ENCODE measurements at regions not wholly inside any gene's neighbourhood (a gene's known extent, or its start where the extent isn't known, plus 50 kb on each side); places are given as distances from the start of the nearest gene placed in this dataset.
A peak's percentile ranks its signal among the peaks of the same experiment; 100 is the strongest.

GRCh38 chr2:160918906-160919503 lies 241.2 kb upstream of the TANK start:
- DNase-seq (ENCODE audit: low spot score): peak; percentile 46

- DNase-seq (ENCODE audit: low spot score): no peak
Observed at GRCh38 chr2:160920061-160920460, 240.2 kb upstream of the TANK start.

GRCh38 chr2:160920791-160921303 lies 239.4 kb upstream of the TANK start:
- no peak for DNase-seq (ENCODE audit: low spot score)

GRCh38 chr2:160921386-160921964 lies 238.8 kb upstream of the TANK start:
- DNase-seq (ENCODE audit: low spot score): no peak

- DNase-seq (ENCODE audit: low spot score): no peak
Observed at GRCh38 chr2:160924936-160925353, 235.3 kb upstream of the TANK start.

- no peak for DNase-seq (ENCODE audit: low spot score)
Observed at GRCh38 chr2:160925956-160926355, 234.3 kb upstream of the TANK start.

GRCh38 chr2:160927324-160927723 lies 232.9 kb upstream of the TANK start:
- no peak for DNase-seq (ENCODE audit: low spot score)

- DNase-seq (ENCODE audit: low spot score): no peak
Observed at GRCh38 chr2:160928854-160929301, 231.3 kb upstream of the TANK start.

- DNase-seq (ENCODE audit: low spot score): no peak
Observed at GRCh38 chr2:160931531-160931930, 228.7 kb upstream of the TANK start.

- DNase-seq (ENCODE audit: low spot score): no peak
Observed at GRCh38 chr2:160932960-160933359, 227.3 kb upstream of the TANK start.

GRCh38 chr2:160934263-160934662 lies 226.0 kb upstream of the TANK start:
- no peak for DNase-seq (ENCODE audit: low spot score)

GRCh38 chr2:160934991-160935390 lies 225.2 kb upstream of the TANK start:
- DNase-seq (ENCODE audit: low spot score): no peak

- no peak for DNase-seq (ENCODE audit: low spot score)
Observed at GRCh38 chr2:160936044-160936806, 224.0 kb upstream of the TANK start.

GRCh38 chr2:160940271-160940670 lies 220.0 kb upstream of the TANK start:
- no peak for DNase-seq (ENCODE audit: low spot score)

- no peak for DNase-seq (ENCODE audit: low spot score)
Observed at GRCh38 chr2:160940699-160941098, 219.5 kb upstream of the TANK start.

- DNase-seq (ENCODE audit: low spot score): no peak
Observed at GRCh38 chr2:160941290-160941846, 218.9 kb upstream of the TANK start.

- no peak for DNase-seq (ENCODE audit: low spot score)
Observed at GRCh38 chr2:160942476-160943142, 217.6 kb upstream of the TANK start.

GRCh38 chr2:160943414-160943813 lies 216.8 kb upstream of the TANK start:
- no peak for DNase-seq (ENCODE audit: low spot score)

GRCh38 chr2:160952464-160953254 lies 207.6 kb upstream of the TANK start:
- no peak for DNase-seq (ENCODE audit: low spot score)

GRCh38 chr2:160955578-160955977 lies 204.7 kb upstream of the TANK start:
- peak; percentile 60 for DNase-seq (ENCODE audit: low spot score)

GRCh38 chr2:160956243-160956802 lies 203.9 kb upstream of the TANK start:
- DNase-seq (ENCODE audit: low spot score): no peak
